Spleen (tissue), 7 donors: ENCODE measurements at regions not wholly inside any gene's neighbourhood (a gene's known extent, or its start where the extent isn't known, plus 50 kb on each side); places are given as distances from the start of the nearest gene placed in this dataset.

Source experiments
- CTCF ChIP-seq, 11 experiments: fragments of 200-600 bp in 7 of 11; fragments of 450-650 bp in 4 of 11; sonication (generic) in 4 of 11; IDR thresholded peaks in 8 of 11; conservative IDR thresholded peaks in 3 of 11; 1 replicate in 7 of 11; 2 replicates in 4 of 11; pipeline versions ENCODE4 v1.4.0 to v1.8.0; 2016 to 2021; ENCODE audit warnings: antibody characterized with exemption in 11 of 11, inconsistent platforms in 4 of 11, mild to moderate bottlenecking in 1 of 11
- POLR2A ChIP-seq, 3 donors: fragments of 450-650 bp; IDR thresholded peaks; one replicate each; pipeline ENCODE4 v1.5.1; 2017; ENCODE audit warnings: antibody characterized with exemption in 3 of 3, mild to moderate bottlenecking in 1 of 3
- POLR2AphosphoS5 ChIP-seq, 3 donors: sonication (generic); formaldehyde crosslinking; IDR thresholded peaks; one replicate each; pipeline ENCODE4 v1.5.1; 2017; ENCODE audit warnings: antibody characterized with exemption in 3 of 3
- donor health status: DM: no; HTN: no; CAD: no; lungs with moderate emphysema.
- donor health status: DM: no; HTN: no; CAD: no.
- donor health status: DM: no; HTN: no; CAD: no.

- TF ChIP-seq CTCF (IDR thresholded peaks at IDR 0.05 in 8 of 11, conservative IDR thresholded peaks at IDR 0.05 in 3 of 11) (no peak), POLR2AphosphoS5 (IDR thresholded peaks at IDR 0.05) (no peak), POLR2A (IDR thresholded peaks at IDR 0.05) (no peak)
Measured at GRCh38 chr21:38202811-38203210, 54.0 kb upstream of the KCNJ15 start.
